NCI-H2227 (cell line): ENCODE measurements at regions not wholly inside any gene's neighbourhood (a gene's known extent, or its start where the extent isn't known, plus 50 kb on each side); places are given as distances from the start of the nearest gene placed in this dataset.
"Not testable (repeated sequence)": the region's sequence is repeated elsewhere in the genome, so short reads cannot be mapped to it uniquely, and the experiment has no call there.

Source experiments
- DNase-seq: peaks from one replicate; lab custom pipeline; 2025; ENCODE audit not compliant: unreplicated experiment; lab: John Stamatoyannopoulos, UW

GRCh38 chr6:15131234-15131633 is 114.6 kb upstream of the JARID2 start:
- no peak for DNase-seq

- peak; percentile 28 for DNase-seq
These were observed 114.2 kb upstream of the JARID2 start for GRCh38 chr6:15131651-15132061.

GRCh38 chr6:15132167-15132566 is 113.7 kb upstream of the JARID2 start:
- no peak for DNase-seq

GRCh38 chr6:15132854-15133670 is 112.8 kb upstream of the JARID2 start:
- DNase-seq = peak; percentile 76

GRCh38 chr6:15137086-15137485 is 108.8 kb upstream of the JARID2 start:
- DNase-seq = no peak

- no peak for DNase-seq
These were observed 102.8 kb upstream of the JARID2 start for GRCh38 chr6:15143086-15143485.

- DNase-seq = no peak
These were observed 102.3 kb upstream of the JARID2 start for GRCh38 chr6:15143540-15143939.

- no peak for DNase-seq
These were observed 100.0 kb upstream of the JARID2 start for GRCh38 chr6:15145821-15146220.

GRCh38 chr6:15147827-15148226 is 98.0 kb upstream of the JARID2 start:
- no peak for DNase-seq

- no peak for DNase-seq
These were observed 97.4 kb upstream of the JARID2 start for GRCh38 chr6:15148356-15148946.

- DNase-seq = no peak
These were observed 95.7 kb upstream of the JARID2 start for GRCh38 chr6:15150207-15150606.

GRCh38 chr6:15152700-15153099 is 93.2 kb upstream of the JARID2 start:
- DNase-seq = no peak

- DNase-seq = no peak
These were observed 92.7 kb upstream of the JARID2 start for GRCh38 chr6:15153191-15153590.

- no peak for DNase-seq
These were observed 88.4 kb upstream of the JARID2 start for GRCh38 chr6:15157479-15157878.

- DNase-seq = no peak
These were observed 86.8 kb upstream of the JARID2 start for GRCh38 chr6:15158821-15159619.

GRCh38 chr6:15160812-15161211 is 85.1 kb upstream of the JARID2 start:
- DNase-seq = no peak

- not testable (repeated sequence) for DNase-seq
These were observed 81.0 kb upstream of the JARID2 start for GRCh38 chr6:15164855-15165254.

- no peak for DNase-seq
These were observed 79.7 kb upstream of the JARID2 start for GRCh38 chr6:15166121-15166520.

GRCh38 chr6:15170126-15170525 is 75.7 kb upstream of the JARID2 start:
- DNase-seq = no peak

- DNase-seq = no peak
These were observed 74.8 kb upstream of the JARID2 start for GRCh38 chr6:15171026-15171425.

GRCh38 chr6:15176816-15177370 is 69.0 kb upstream of the JARID2 start:
- DNase-seq = no peak

GRCh38 chr6:15183979-15184378 is 61.9 kb upstream of the JARID2 start:
- DNase-seq = no peak
